ENCODE measurements at regions not wholly inside any gene's neighbourhood (a gene's known extent, or its start where the extent isn't known, plus 50 kb on each side); places are given as distances from the start of the nearest gene placed in this dataset.

DNA sequence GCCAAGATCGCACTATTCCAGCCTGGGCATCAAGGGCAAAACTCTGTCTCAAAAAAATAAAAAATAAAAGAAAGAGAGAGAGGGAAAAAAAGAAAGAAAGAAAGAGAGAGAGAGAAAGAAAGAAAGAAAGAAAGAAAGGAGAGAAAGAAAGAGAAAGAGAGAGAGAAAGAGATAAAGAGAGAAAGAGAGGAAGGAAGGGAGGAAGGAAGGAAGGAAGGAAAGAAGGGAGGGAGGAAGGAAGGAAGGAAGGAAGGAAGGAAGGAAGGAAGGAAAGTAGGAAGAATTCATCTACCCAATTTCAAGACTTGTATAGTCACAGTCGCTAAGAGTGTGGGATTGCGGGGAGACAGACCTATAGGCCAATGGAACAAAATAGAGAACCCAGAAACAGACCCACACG lies 290.6 kb downstream of the NPHP4 start:
- TF ChIP-seq ETS1 (IDR thresholded peaks at IDR 0.05) (no peak), JUNB (IDR thresholded peaks at IDR 0.05; ENCODE audit: unreplicated experiment) (no peak), POLR2AphosphoS5 (IDR thresholded peaks at IDR 0.05; ENCODE audit: low read depth) (no peak), EZH2phosphoT487 (IDR thresholded peaks at IDR 0.05; ENCODE audit: unreplicated experiment) (no peak), EZH2 (IDR thresholded peaks at IDR 0.05; ENCODE audit: low read depth, unreplicated experiment) (no peak), NANOG (IDR thresholded peaks at IDR 0.05; ENCODE audit: borderline replicate concordance) (no peak), ZNF331 (CRISPR knock-in tag; IDR thresholded peaks at IDR 0.05; ENCODE audit: low read depth) (no peak), ZNF114 (CRISPR knock-in tag; IDR thresholded peaks at IDR 0.05) (no peak), CREB1 (CRISPR knock-in tag; IDR thresholded peaks at IDR 0.05; ENCODE audit: low read depth) (no peak)
- TF ChIP-seq, protein P1, sequence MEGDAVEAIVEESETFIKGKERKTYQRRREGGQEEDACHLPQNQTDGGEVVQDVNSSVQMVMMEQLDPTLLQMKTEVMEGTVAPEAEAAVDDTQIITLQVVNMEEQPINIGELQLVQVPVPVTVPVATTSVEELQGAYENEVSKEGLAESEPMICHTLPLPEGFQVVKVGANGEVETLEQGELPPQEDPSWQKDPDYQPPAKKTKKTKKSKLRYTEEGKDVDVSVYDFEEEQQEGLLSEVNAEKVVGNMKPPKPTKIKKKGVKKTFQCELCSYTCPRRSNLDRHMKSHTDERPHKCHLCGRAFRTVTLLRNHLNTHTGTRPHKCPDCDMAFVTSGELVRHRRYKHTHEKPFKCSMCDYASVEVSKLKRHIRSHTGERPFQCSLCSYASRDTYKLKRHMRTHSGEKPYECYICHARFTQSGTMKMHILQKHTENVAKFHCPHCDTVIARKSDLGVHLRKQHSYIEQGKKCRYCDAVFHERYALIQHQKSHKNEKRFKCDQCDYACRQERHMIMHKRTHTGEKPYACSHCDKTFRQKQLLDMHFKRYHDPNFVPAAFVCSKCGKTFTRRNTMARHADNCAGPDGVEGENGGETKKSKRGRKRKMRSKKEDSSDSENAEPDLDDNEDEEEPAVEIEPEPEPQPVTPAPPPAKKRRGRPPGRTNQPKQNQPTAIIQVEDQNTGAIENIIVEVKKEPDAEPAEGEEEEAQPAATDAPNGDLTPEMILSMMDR (conservative IDR thresholded peaks at IDR 0.05; ENCODE audit: low read depth in 2 of 2), result no peak
- TF ChIP-seq, protein P2, sequence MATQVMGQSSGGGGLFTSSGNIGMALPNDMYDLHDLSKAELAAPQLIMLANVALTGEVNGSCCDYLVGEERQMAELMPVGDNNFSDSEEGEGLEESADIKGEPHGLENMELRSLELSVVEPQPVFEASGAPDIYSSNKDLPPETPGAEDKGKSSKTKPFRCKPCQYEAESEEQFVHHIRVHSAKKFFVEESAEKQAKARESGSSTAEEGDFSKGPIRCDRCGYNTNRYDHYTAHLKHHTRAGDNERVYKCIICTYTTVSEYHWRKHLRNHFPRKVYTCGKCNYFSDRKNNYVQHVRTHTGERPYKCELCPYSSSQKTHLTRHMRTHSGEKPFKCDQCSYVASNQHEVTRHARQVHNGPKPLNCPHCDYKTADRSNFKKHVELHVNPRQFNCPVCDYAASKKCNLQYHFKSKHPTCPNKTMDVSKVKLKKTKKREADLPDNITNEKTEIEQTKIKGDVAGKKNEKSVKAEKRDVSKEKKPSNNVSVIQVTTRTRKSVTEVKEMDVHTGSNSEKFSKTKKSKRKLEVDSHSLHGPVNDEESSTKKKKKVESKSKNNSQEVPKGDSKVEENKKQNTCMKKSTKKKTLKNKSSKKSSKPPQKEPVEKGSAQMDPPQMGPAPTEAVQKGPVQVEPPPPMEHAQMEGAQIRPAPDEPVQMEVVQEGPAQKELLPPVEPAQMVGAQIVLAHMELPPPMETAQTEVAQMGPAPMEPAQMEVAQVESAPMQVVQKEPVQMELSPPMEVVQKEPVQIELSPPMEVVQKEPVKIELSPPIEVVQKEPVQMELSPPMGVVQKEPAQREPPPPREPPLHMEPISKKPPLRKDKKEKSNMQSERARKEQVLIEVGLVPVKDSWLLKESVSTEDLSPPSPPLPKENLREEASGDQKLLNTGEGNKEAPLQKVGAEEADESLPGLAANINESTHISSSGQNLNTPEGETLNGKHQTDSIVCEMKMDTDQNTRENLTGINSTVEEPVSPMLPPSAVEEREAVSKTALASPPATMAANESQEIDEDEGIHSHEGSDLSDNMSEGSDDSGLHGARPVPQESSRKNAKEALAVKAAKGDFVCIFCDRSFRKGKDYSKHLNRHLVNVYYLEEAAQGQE (IDR thresholded peaks at IDR 0.05; ENCODE audit: unreplicated experiment), result no peak
